GM21717 (cell line): ENCODE measurements at regions not wholly inside any gene's neighbourhood (a gene's known extent, or its start where the extent isn't known, plus 50 kb on each side); places are given as distances from the start of the nearest gene placed in this dataset.
"Not testable (repeated sequence)": the region's sequence is repeated elsewhere in the genome, so short reads cannot be mapped to it uniquely, and the experiment has no call there.

Source experiments
- ATAC-seq: cut with Tn5 transposase; IDR thresholded peaks from one replicate; pipeline ENCODE4 v1.9.1; 2021; ENCODE audit warnings: mild to moderate bottlenecking, moderate library complexity; ENCODE audit not compliant: unreplicated experiment

- no peak for ATAC-seq
Observed at GRCh38 chrX:16316331-16316730, 149.1 kb downstream of the MAGEB17 start.

- ATAC-seq, result no peak
Observed at GRCh38 chrX:16319929-16320328, 152.6 kb downstream of the MAGEB17 start.

GRCh38 chrX:16320765-16321355 is 153.6 kb downstream of the MAGEB17 start:
- ATAC-seq, result no peak

GRCh38 chrX:16333453-16333852 is 166.2 kb downstream of the MAGEB17 start:
- ATAC-seq, result no peak

GRCh38 chrX:16335181-16335580 is 167.9 kb downstream of the MAGEB17 start:
- no peak for ATAC-seq

- ATAC-seq, result no peak
Observed at GRCh38 chrX:16347968-16348670, 180.8 kb downstream of the MAGEB17 start.

GRCh38 chrX:16357902-16358301 is 190.6 kb downstream of the MAGEB17 start:
- ATAC-seq, result no peak

GRCh38 chrX:16360056-16360455 is 192.8 kb downstream of the MAGEB17 start:
- not testable (repeated sequence) for ATAC-seq

GRCh38 chrX:16368696-16369095 is 201.4 kb downstream of the MAGEB17 start:
- ATAC-seq, result no peak

- no peak for ATAC-seq
Observed at GRCh38 chrX:16376056-16376455, 208.8 kb downstream of the MAGEB17 start.

- ATAC-seq, result no peak
Observed at GRCh38 chrX:16386126-16386525, 218.8 kb downstream of the MAGEB17 start.

- no peak for ATAC-seq
Observed at GRCh38 chrX:16392597-16392996, 225.3 kb downstream of the MAGEB17 start.

- no peak for ATAC-seq
Observed at GRCh38 chrX:16394290-16394689, 227.0 kb downstream of the MAGEB17 start.

GRCh38 chrX:16403808-16404207 is 236.5 kb downstream of the MAGEB17 start:
- ATAC-seq, result no peak

- no peak for ATAC-seq
Observed at GRCh38 chrX:16416588-16416987, 233.4 kb upstream of the S100G start.

GRCh38 chrX:16418650-16419049 is 231.3 kb upstream of the S100G start:
- no peak for ATAC-seq

GRCh38 chrX:16427668-16428067 is 222.3 kb upstream of the S100G start:
- no peak for ATAC-seq

GRCh38 chrX:16429406-16429805 is 220.6 kb upstream of the S100G start:
- no peak for ATAC-seq

- no peak for ATAC-seq
Observed at GRCh38 chrX:16431266-16431665, 218.7 kb upstream of the S100G start.

- ATAC-seq, result no peak
Observed at GRCh38 chrX:16433021-16433420, 216.9 kb upstream of the S100G start.

GRCh38 chrX:16435399-16435986 is 214.5 kb upstream of the S100G start:
- no peak for ATAC-seq
